SK-N-SH (cell line): ENCODE measurements at regions not wholly inside any gene's neighbourhood (a gene's known extent, or its start where the extent isn't known, plus 50 kb on each side); places are given as distances from the start of the nearest gene placed in this dataset.
A peak's percentile ranks its signal among the peaks of the same experiment; 100 is the strongest.

Experiments used
- CTCF ChIA-PET: fragments of 300-600, 350-600 bp; formaldehyde crosslinking; extraction: SDS; loops from one replicate; lab custom pipeline; 2021; lab: Yijun Ruan, JAX
- POLR2A ChIA-PET: fragments of 350-600 bp; sonication (Branson Sonifier 250); formaldehyde crosslinking; extraction: SDS; loops from one replicate; lab custom pipeline; 2020; ENCODE audit warnings: antibody characterized with exemption, inconsistent platforms; lab: Yijun Ruan, JAX
- DNase-seq: peaks from one replicate; pipeline ENCODE4 v3.0.0; 2012
- H2AFZ ChIP-seq: fragments of 200-600 bp; sonication (generic); 2 replicates; pipeline ENCODE4 v1.8.1; 2016; ENCODE audit warnings: antibody characterized with exemption, mild to moderate bottlenecking, low read depth
- H3F3A ChIP-seq: fragments of 200-600 bp; sonication (generic); replicated peaks from 2 replicates; pipeline ENCODE3; 2016; ENCODE audit warnings: antibody characterized with exemption, mild to moderate bottlenecking; ENCODE audit not compliant: insufficient read depth
- H3K27ac ChIP-seq, 2 experiments: fragments of 200-500 bp in 1 of 2; fragments of 200-600 bp in 1 of 2; sonication (Bioruptor generic) in 1 of 2; sonication (generic), shearing (Covaris generic) in 1 of 2; 2 replicates each; pipeline versions ENCODE4 v1.5.1 to v1.6.1; 2014 to 2016; ENCODE audit warnings: low read depth in 2 of 2, inconsistent platforms in 1 of 2, low read length in 1 of 2, mild to moderate bottlenecking in 1 of 2, mixed read lengths in 1 of 2
- H3K27me3 ChIP-seq: fragments of 200-600 bp; sonication (generic), shearing (Covaris generic); 2 replicates; pipeline ENCODE4 v1.6.1; 2016; ENCODE audit warnings: mixed run types; ENCODE audit not compliant: insufficient read depth
- H3K36me3 ChIP-seq, 2 experiments: fragments of 200-500 bp in 1 of 2; fragments of 200-600 bp in 1 of 2; sonication (Bioruptor generic) in 1 of 2; sonication (generic) in 1 of 2; replicated peaks in 1 of 2; 2 replicates each; pipeline versions ENCODE3 to v1.5.1; 2014 to 2016; ENCODE audit warnings: low read length in 1 of 2, mild to moderate bottlenecking in 1 of 2; ENCODE audit not compliant: insufficient read depth in 2 of 2, control insufficient read depth in 1 of 2
- H3K4me1 ChIP-seq, 2 experiments: fragments of 200-500 bp in 1 of 2; fragments of 200-600 bp in 1 of 2; sonication (Bioruptor generic) in 1 of 2; sonication (generic), shearing (Covaris generic) in 1 of 2; 2 replicates each; pipeline versions ENCODE4 v1.5.1 to v1.6.1; 2014 to 2016; ENCODE audit warnings: low read depth in 1 of 2, low read length in 1 of 2, mixed run types in 1 of 2; ENCODE audit not compliant: insufficient read depth in 2 of 2, control insufficient read depth in 1 of 2
- H3K4me2 ChIP-seq: fragments of 200-600 bp; sonication (generic), shearing (Covaris generic); 2 replicates; pipeline ENCODE4 v1.6.1; 2017; ENCODE audit warnings: mixed run types
- H3K4me3 ChIP-seq, 2 experiments: fragments of 200-500 bp in 1 of 2; fragments of 200-600 bp in 1 of 2; sonication (Bioruptor generic) in 1 of 2; sonication (generic), shearing (Covaris generic) in 1 of 2; 2 replicates each; pipeline versions ENCODE4 v1.5.1 to v1.8.1; 2014 to 2016; ENCODE audit warnings: low read depth in 2 of 2, inconsistent platforms in 1 of 2, low read length in 1 of 2, mild to moderate bottlenecking in 1 of 2, mixed read lengths in 1 of 2, moderate library complexity in 1 of 2
- H3K79me2 ChIP-seq: fragments of 200-600 bp; sonication (generic); 2 replicates; pipeline ENCODE4 v1.8.1; 2017; ENCODE audit warnings: mild to moderate bottlenecking; ENCODE audit not compliant: insufficient read depth
- H3K9ac ChIP-seq: fragments of 200-600 bp; sonication (generic); 2 replicates; pipeline ENCODE4 v1.6.1; 2017; ENCODE audit warnings: mixed run types
- H3K9me2 ChIP-seq: fragments of 200-600 bp; sonication (generic); 2 replicates; pipeline ENCODE4 v1.6.1; 2017; ENCODE audit warnings: mixed run types
- H3K9me3 ChIP-seq: fragments of 200-600 bp; sonication (generic); 2 replicates; pipeline ENCODE4 v1.6.1; 2017; ENCODE audit warnings: mixed run types, mild to moderate bottlenecking, moderate library complexity
- H4K20me1 ChIP-seq: fragments of 200-600 bp; sonication (generic); 2 replicates; pipeline ENCODE4 v1.6.1; 2017; ENCODE audit warnings: mild to moderate bottlenecking, mixed run types; ENCODE audit not compliant: insufficient read depth
- EP300 ChIP-seq, 2 experiments: IDR thresholded peaks; 2 replicates each; pipeline versions ENCODE4 v1.4.0 to v1.6.1; 2012; ENCODE audit warnings: borderline replicate concordance in 1 of 2, low read depth in 1 of 2, low read length in 1 of 2
- EZH2phosphoT487 ChIP-seq: fragments of 200-600 bp; sonication (generic); IDR thresholded peaks from 2 replicates; pipeline ENCODE4 v1.6.1; 2017; ENCODE audit warnings: low read depth, mixed run types, mild to moderate bottlenecking, antibody characterized with exemption, moderate library complexity, borderline replicate concordance
- FOSL2 ChIP-seq: IDR thresholded peaks from 2 replicates; pipeline ENCODE4 v1.4.0; 2012; ENCODE audit warnings: low read depth, mild to moderate bottlenecking, moderate library complexity, borderline replicate concordance
- GABPA ChIP-seq: IDR thresholded peaks from 2 replicates; pipeline ENCODE4 v1.4.0; 2012; ENCODE audit warnings: low read depth, mild to moderate bottlenecking
- GATA2 ChIP-seq: sonication (generic); formaldehyde crosslinking; IDR thresholded peaks from 2 replicates; pipeline ENCODE4 v1.5.0; 2020; ENCODE audit warnings: mild to moderate bottlenecking, missing genetic modification reagents
- IRF3 ChIP-seq: fragments of 150-350 bp; IDR thresholded peaks from 2 replicates; pipeline ENCODE4 v1.6.1; 2016; ENCODE audit warnings: mild to moderate bottlenecking, low read depth, low read length
- JUND ChIP-seq: IDR thresholded peaks from 2 replicates; pipeline ENCODE4 v1.4.0; 2012
- MAX ChIP-seq: IDR thresholded peaks from 2 replicates; pipeline ENCODE4 v1.4.0; 2012; ENCODE audit warnings: low read depth
- NFIC ChIP-seq: IDR thresholded peaks from 2 replicates; pipeline ENCODE4 v1.4.0; 2012; ENCODE audit warnings: borderline replicate concordance
- RAD21 ChIP-seq: IDR thresholded peaks from 2 replicates; pipeline ENCODE4 v1.6.1; 2012; ENCODE audit warnings: mild to moderate bottlenecking, low read length
- RFX5 ChIP-seq: IDR thresholded peaks from 2 replicates; pipeline ENCODE4 v1.6.1; 2012; ENCODE audit warnings: mild to moderate bottlenecking, improper control_type of control experiment, low read length
- SMC3 ChIP-seq: IDR thresholded peaks from 2 replicates; pipeline ENCODE4 v1.6.1; 2012; ENCODE audit warnings: low read depth, low read length, improper control_type of control experiment
- TAF1 ChIP-seq: IDR thresholded peaks from 2 replicates; pipeline ENCODE4 v1.6.1; 2012; ENCODE audit warnings: low read depth, mild to moderate bottlenecking, low read length, moderate library complexity, borderline replicate concordance
- TCF12 ChIP-seq: IDR thresholded peaks from 2 replicates; pipeline ENCODE4 v1.4.0; 2012
- USF2 ChIP-seq: fragments of 150-350 bp; IDR thresholded peaks from 2 replicates; pipeline ENCODE4 v1.6.1; 2017; ENCODE audit warnings: antibody characterized with exemption, low read length, low read depth, borderline replicate concordance
- YY1 ChIP-seq: IDR thresholded peaks from 2 replicates; pipeline ENCODE4 v1.4.0; 2012; ENCODE audit warnings: low read depth, mild to moderate bottlenecking
- WGBS: methylation state at CpG from one replicate; pipeline ENCODE4 v1.1.6; 2017; ENCODE audit warnings: low lambda C conversion rate; 5-methylcytosine and 5-hydroxymethylcytosine counted together
- TF ChIP-seq, protein P1 (sequence below): IDR thresholded peaks from 2 replicates; pipeline ENCODE4; 2012

- Histone ChIP-seq H3F3A (no peaks in the 10 kb centered on the region), H4K20me1 (no peaks in the 10 kb centered on the region), H3K79me2 (no peaks in the 10 kb centered on the region), H3K9me2 (no peaks in the 10 kb centered on the region), H3K36me3 (no peaks in the 10 kb centered on the region), H3K9ac (no peak overlapping the region), H3K4me3 (no peak overlapping the region), H3K9me3 (no peaks in the 10 kb centered on the region), H3K27me3 (no peaks in the 10 kb centered on the region), H3K27ac (peak overlapping the region in 1 of 2 experiments; percentile 25; a peak in 1 of 4 replicates), H2AFZ (no peak overlapping the region), H3K4me1 (no peaks in the 10 kb centered on the region), H3K4me2 (no peak overlapping the region)
- 11% methylated on average over 2 of the region's 2 CpGs for WGBS
- ChIA-PET POLR2A (no interaction called here), CTCF (no interaction called here)
- TF ChIP-seq RFX5 (no peak), MAX (no peak), GATA2 (no peak), YY1 (no peak), TAF1 (no peak), JUND (peak; percentile 43; the same call in 1 of the 2 replicates), IRF3 (no peak), RAD21 (no peak), EZH2phosphoT487 (no peak), TCF12 (peak; percentile 36; the same call in 1 of the 2 replicates), USF2 (no peak), EP300 (IDR thresholded peaks at IDR 0.05; ENCODE audit: borderline replicate concordance in 1 of 2, low read depth in 1 of 2, low read length in 1 of 2) (no peak), GABPA (no peak), NFIC (no peak), FOSL2 (peak; percentile 60; the same call in 1 of the 2 replicates), SMC3 (no peak)
- TF ChIP-seq, protein P1, sequence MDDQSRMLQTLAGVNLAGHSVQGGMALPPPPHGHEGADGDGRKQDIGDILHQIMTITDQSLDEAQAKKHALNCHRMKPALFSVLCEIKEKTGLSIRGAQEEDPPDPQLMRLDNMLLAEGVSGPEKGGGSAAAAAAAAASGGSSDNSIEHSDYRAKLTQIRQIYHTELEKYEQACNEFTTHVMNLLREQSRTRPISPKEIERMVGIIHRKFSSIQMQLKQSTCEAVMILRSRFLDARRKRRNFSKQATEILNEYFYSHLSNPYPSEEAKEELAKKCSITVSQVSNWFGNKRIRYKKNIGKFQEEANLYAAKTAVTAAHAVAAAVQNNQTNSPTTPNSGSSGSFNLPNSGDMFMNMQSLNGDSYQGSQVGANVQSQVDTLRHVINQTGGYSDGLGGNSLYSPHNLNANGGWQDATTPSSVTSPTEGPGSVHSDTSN: peak; percentile 12; the same call in 1 of the 2 replicates
- DNase-seq: no peak
Observed at GRCh38 chr2:7812231-7812995, 869.4 kb upstream of the ID2 start.
